Activated CD4-positive, alpha-beta T cell treated with anti-CD3 and anti-CD28 coated beads, Interleukin-2, amount 10 ng/mL, durations not matched to agents 7 days and 5 days (primary cell): ENCODE measurements at regions not wholly inside any gene's neighbourhood (a gene's known extent, or its start where the extent isn't known, plus 50 kb on each side); places are given as distances from the start of the nearest gene placed in this dataset.
"Not testable (repeated sequence)": the region's sequence is repeated elsewhere in the genome, so short reads cannot be mapped to it uniquely, and the experiment has no call there.

Experiments
- CTCF ChIA-PET: fragments of 350-600 bp; sonication (Branson Sonifier 250); formaldehyde crosslinking; loops from one replicate; lab custom pipeline; 2021; ENCODE audit warnings: antibody characterized with exemption; lab: Charles Lee
- POLR2A ChIA-PET: fragments of 350-600 bp; sonication (Branson Sonifier 250); formaldehyde crosslinking; loops from one replicate; lab custom pipeline; 2021; ENCODE audit warnings: antibody characterized with exemption; lab: Charles Lee
- DNase-seq: peaks from one replicate; pipeline ENCODE4 v3.0.0-alpha.2; 2020
- H3K27ac Mint-ChIP-seq: one replicate; pipeline ENCODE4 v1.8.0; 2021; ENCODE audit warnings: mild to moderate bottlenecking, moderate library complexity, mixed read lengths
- H3K27me3 Mint-ChIP-seq: one replicate; pipeline ENCODE4 v1.8.0; 2021; ENCODE audit warnings: mixed read lengths
- H3K36me3 Mint-ChIP-seq: one replicate; pipeline ENCODE4 v1.8.0; 2021; ENCODE audit warnings: low read depth, mixed read lengths
- H3K4me1 Mint-ChIP-seq: one replicate; pipeline ENCODE4 v1.8.0; 2021; ENCODE audit warnings: mixed read lengths
- H3K4me3 Mint-ChIP-seq: one replicate; pipeline ENCODE4 v1.8.0; 2021; ENCODE audit warnings: mild to moderate bottlenecking, moderate library complexity, mixed read lengths
- H3K9me3 Mint-ChIP-seq: one replicate; pipeline ENCODE4 v1.8.0; 2021; ENCODE audit warnings: mixed read lengths

DNA sequence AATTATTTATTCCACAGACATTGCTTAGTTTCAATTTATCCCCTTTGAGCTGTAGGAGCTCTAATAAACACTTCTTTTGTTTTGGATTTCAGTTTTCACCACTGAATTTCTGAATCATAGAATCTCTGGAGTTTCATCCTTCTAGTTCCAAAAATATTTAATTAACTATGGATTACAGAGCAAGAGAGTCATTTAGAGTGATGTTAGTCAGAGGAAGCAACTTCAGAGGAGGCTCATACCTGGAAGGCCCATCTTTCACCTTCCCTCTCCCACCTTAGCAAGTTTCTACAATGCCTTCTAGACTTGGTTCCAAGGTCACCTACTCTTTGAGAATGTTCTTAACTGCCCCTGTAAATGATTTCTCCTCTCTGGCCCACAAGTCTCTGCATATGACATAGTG lies 353.2 kb downstream of the SPRY2 start:
- Mint-ChIP-seq H3K9me3 (no peaks in the 10 kb centered on the region), H3K27ac (no peak overlapping the region), H3K4me3 (no peak overlapping the region), H3K36me3 (no peaks in the 10 kb centered on the region), H3K27me3 (peaks cover 2% of the 10 kb centered on the region), H3K4me1 (no peaks in the 10 kb centered on the region)
- DNase-seq, result no peak
- CTCF ChIA-PET, result no interaction called here
- POLR2A ChIA-PET, result no interaction called here

GRCh38 chr13:79987323-79987722 lies 353.6 kb downstream of the SPRY2 start:
- Mint-ChIP-seq H3K9me3 (no peaks in the 10 kb centered on the region), H3K4me3 (no peak overlapping the region), H3K27ac (no peak overlapping the region), H3K27me3 (peaks cover 3% of the 10 kb centered on the region), H3K4me1 (no peaks in the 10 kb centered on the region), H3K36me3 (no peaks in the 10 kb centered on the region)
- DNase-seq, result no peak
- POLR2A ChIA-PET, result no interaction called here
- CTCF ChIA-PET, result no interaction called here

GRCh38 chr13:79986890-79987289 lies 354.0 kb downstream of the SPRY2 start:
- CTCF ChIA-PET, result no interaction called here
- H3K9me3 Mint-ChIP-seq, result no peaks in the 10 kb centered on the region
- no peak for DNase-seq
- peaks cover 3% of the 10 kb centered on the region for H3K27me3 Mint-ChIP-seq
- H3K4me3 Mint-ChIP-seq, result no peak overlapping the region
- POLR2A ChIA-PET, result no interaction called here
- H3K36me3 Mint-ChIP-seq, result no peaks in the 10 kb centered on the region
- no peaks in the 10 kb centered on the region for H3K4me1 Mint-ChIP-seq
- H3K27ac Mint-ChIP-seq, result no peak overlapping the region

GRCh38 chr13:79974935-79975650 lies 365.8 kb downstream of the SPRY2 start:
- DNase-seq, H3K36me3 Mint-ChIP-seq, CTCF ChIA-PET, H3K4me1 Mint-ChIP-seq, H3K9me3 Mint-ChIP-seq, H3K27ac Mint-ChIP-seq, POLR2A ChIA-PET, H3K4me3 Mint-ChIP-seq, H3K27me3 Mint-ChIP-seq: not testable (repeated sequence)

DNA sequence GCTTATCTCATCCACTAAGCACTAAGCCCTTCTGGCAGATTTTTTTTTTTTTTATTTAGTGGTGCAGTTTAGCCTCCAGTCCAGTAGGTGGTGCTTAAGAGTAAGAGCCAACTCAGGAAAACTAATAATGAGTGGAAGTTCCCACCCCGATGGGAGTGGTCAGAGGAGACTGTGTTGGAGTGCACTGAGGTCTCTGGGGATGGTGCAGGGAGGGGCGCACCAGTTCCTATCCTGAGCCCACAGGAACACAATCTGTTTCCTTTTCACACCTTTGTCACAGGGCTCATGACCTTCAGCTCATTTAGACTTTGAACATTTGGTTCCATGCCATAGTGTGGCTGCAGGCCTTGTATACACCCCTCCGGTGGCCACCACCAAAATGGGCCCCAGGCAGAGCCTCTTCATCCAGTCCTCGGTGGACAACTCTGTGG lies 367.4 kb downstream of the SPRY2 start:
- no peak for DNase-seq
- ChIA-PET CTCF (interaction anchor here (0.6 kb wide), 1 partner anchor 505 kb away, joined by 4 read pairs; no protein-coding TSS in a partner anchor), POLR2A (no interaction called here)
- H3K27ac Mint-ChIP-seq, result no peak overlapping the region
- H3K4me1 Mint-ChIP-seq, result no peaks in the 10 kb centered on the region
- no peaks in the 10 kb centered on the region for H3K27me3 Mint-ChIP-seq
- no peaks in the 10 kb centered on the region for H3K36me3 Mint-ChIP-seq
- H3K9me3 Mint-ChIP-seq, result no peaks in the 10 kb centered on the region
- H3K4me3 Mint-ChIP-seq, result no peak overlapping the region

DNA sequence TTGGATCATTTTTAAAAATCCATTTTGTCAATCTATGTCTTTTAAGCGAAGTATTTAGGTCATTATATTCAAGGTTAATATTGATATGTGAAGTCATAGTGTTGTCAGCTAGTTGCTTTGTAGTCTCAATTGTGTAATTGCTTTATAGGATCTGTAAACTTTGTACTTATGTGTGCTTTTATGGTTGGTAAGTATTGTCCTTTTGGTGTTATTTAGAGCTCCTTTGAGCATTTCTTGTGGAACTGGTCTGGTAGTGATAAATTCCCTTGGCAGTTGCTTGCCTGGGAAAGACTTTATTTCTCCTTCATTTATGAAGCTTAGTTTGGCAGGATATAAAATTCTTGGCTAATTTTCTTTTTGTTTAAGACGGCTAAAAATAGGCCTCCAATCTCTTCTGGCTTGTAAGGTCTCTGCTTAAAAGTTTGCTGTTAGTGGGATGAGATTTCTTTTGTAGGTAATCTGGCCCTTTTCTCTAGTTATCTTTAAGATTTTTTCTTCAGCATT lies 368.8 kb downstream of the SPRY2 start:
- Mint-ChIP-seq H3K27ac (no peak overlapping the region), H3K36me3 (no peaks in the 10 kb centered on the region), H3K4me1 (no peaks in the 10 kb centered on the region), H3K4me3 (no peak overlapping the region), H3K27me3 (no peaks in the 10 kb centered on the region), H3K9me3 (no peaks in the 10 kb centered on the region)
- CTCF ChIA-PET, result no interaction called here
- POLR2A ChIA-PET, result no interaction called here
- no peak for DNase-seq

DNA sequence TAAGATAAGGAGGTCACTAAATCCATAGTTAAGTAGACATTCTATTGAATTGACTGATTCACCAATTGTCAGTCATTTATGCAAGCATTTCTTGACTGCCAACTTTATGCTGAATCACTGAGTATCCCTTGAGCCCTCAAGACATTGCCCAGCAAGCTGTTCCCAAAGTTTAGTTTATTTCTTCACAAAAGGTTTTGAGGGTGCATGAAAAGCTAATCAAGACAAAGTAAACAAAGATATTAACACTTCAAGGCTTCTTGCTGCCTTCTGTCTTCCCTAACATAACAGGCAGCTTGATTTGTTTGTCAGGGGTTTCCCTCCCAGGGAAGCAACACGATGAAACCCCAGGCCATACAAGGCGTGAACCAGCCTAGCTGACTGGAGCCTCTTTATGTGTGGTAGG lies 374.4 kb downstream of the SPRY2 start:
- POLR2A ChIA-PET, result no interaction called here
- no peak for DNase-seq
- CTCF ChIA-PET, result no interaction called here
- Mint-ChIP-seq H3K27ac (no peak overlapping the region), H3K36me3 (no peaks in the 10 kb centered on the region), H3K27me3 (no peaks in the 10 kb centered on the region), H3K4me3 (no peak overlapping the region), H3K4me1 (no peaks in the 10 kb centered on the region), H3K9me3 (peaks cover 6% of the 10 kb centered on the region)

DNA sequence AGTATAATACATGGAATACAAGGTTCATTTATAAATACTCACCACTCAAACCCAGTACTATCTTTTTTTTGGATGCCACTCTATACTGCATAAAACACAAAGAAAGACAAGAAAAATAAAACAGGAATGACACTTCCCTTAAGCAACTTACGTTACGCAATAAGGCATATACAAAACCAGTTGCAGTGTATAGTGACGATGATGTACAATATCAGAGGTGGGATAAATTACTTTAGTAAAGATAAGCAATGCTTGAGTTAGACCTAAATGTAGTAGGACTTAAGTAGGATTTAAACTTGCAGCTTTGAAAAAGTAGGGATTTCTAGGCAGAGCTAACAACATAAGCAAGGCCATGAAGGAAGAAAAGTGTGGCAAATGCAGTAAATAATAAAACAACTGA lies 374.9 kb downstream of the SPRY2 start:
- ChIA-PET POLR2A (no interaction called here), CTCF (no interaction called here)
- no peak overlapping the region for H3K4me3 Mint-ChIP-seq
- H3K4me1 Mint-ChIP-seq, result no peaks in the 10 kb centered on the region
- no peak overlapping the region for H3K27ac Mint-ChIP-seq
- H3K27me3 Mint-ChIP-seq, result no peaks in the 10 kb centered on the region
- H3K9me3 Mint-ChIP-seq, result peaks cover 6% of the 10 kb centered on the region
- no peak for DNase-seq
- H3K36me3 Mint-ChIP-seq, result no peaks in the 10 kb centered on the region

DNA sequence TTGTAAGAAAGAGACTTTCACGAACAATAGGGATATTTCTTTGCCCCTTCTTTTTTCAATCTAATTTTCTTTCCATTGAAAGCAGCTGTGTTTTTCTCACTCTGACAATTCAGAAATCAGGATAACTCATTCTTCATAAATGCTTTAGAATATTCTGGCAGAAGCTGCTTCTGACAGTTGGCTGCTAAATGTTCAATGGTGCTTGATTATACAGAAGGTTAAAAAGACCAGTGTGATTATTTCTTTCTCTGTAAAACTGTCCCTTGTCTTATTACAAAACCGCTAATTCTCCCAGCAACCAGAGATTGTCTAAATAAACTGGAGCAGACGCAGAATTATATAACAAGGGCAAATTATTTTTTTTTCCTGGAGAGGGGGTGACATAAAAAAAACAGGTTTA lies 394.4 kb downstream of the SPRY2 start:
- Mint-ChIP-seq H3K9me3 (no peaks in the 10 kb centered on the region), H3K36me3 (no peaks in the 10 kb centered on the region), H3K27me3 (peaks cover 1% of the 10 kb centered on the region), H3K27ac (no peak overlapping the region), H3K4me1 (no peaks in the 10 kb centered on the region), H3K4me3 (no peak overlapping the region)
- ChIA-PET POLR2A (no interaction called here), CTCF (no interaction called here)
- DNase-seq, result no peak

DNA sequence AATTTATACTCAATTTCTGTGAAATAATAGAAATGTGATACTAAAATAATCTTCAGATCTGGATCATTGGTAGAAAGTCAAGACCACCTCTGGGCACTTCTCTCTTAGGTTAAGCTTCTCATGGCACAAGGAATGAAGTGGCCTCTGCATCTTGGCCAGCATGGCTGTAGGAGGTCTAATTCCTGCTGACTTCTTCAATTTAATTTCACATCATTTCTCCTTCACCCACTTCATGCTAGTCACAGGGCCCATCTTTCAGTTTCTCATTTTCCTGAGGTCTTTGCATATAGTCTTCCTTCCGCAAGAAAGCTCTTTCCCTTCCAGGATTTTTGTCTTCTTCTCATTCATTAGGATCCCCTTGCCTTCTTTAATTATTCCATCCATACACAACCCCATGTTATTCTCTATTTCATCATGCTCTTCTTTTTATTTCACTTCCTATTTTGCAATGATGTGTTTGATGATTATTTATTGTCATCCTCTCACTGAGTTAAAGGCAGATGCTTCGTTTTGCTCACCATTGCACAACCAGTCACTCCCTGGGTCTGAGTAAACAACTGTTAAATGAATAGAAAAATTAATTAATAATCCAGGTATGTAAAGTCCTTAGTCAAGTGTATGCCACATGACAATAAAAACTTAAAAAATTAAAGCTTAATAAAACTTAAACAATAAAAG lies 397.4 kb downstream of the SPRY2 start:
- DNase-seq, result no peak
- ChIA-PET POLR2A (no interaction called here), CTCF (interaction anchor here (1.1 kb wide), 1 partner anchor 15 kb away, joined by 3 read pairs; no protein-coding TSS in a partner anchor)
- Mint-ChIP-seq H3K27ac (no peak overlapping the region), H3K9me3 (no peaks in the 10 kb centered on the region), H3K4me1 (no peaks in the 10 kb centered on the region), H3K36me3 (no peaks in the 10 kb centered on the region), H3K27me3 (no peaks in the 10 kb centered on the region), H3K4me3 (no peak overlapping the region)

GRCh38 chr13:79941752-79942151 lies 399.2 kb downstream of the SPRY2 start:
- CTCF ChIA-PET, result no interaction called here
- H3K27me3 Mint-ChIP-seq, result no peaks in the 10 kb centered on the region
- DNase-seq, result no peak
- H3K36me3 Mint-ChIP-seq, result no peaks in the 10 kb centered on the region
- no peaks in the 10 kb centered on the region for H3K4me1 Mint-ChIP-seq
- POLR2A ChIA-PET, result no interaction called here
- H3K27ac Mint-ChIP-seq, result no peak overlapping the region
- H3K9me3 Mint-ChIP-seq, result no peaks in the 10 kb centered on the region
- no peak overlapping the region for H3K4me3 Mint-ChIP-seq

DNA sequence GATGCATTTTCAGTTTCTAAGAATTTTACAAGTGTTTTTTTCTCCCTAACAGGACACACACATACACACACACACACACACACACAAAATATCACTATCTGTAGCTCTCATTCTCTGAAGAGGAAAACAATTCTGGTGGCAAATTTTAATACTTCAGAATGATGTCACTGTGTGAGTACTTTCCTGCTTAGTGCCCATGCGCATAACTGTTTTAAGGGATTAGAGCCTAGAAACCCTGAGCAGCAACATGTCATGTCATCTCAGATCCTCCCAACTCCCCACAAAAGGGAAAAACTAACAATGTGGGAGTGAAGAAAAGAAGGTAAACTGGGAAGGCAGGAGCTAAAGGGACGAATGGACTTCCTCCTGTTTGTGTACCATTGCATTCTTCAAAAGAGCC lies 401.2 kb downstream of the SPRY2 start:
- Mint-ChIP-seq H3K27ac (no peak overlapping the region), H3K27me3 (no peaks in the 10 kb centered on the region), H3K36me3 (no peaks in the 10 kb centered on the region), H3K4me3 (no peak overlapping the region), H3K4me1 (no peaks in the 10 kb centered on the region), H3K9me3 (no peaks in the 10 kb centered on the region)
- ChIA-PET POLR2A (no interaction called here), CTCF (no interaction called here)
- DNase-seq, result no peak

DNA sequence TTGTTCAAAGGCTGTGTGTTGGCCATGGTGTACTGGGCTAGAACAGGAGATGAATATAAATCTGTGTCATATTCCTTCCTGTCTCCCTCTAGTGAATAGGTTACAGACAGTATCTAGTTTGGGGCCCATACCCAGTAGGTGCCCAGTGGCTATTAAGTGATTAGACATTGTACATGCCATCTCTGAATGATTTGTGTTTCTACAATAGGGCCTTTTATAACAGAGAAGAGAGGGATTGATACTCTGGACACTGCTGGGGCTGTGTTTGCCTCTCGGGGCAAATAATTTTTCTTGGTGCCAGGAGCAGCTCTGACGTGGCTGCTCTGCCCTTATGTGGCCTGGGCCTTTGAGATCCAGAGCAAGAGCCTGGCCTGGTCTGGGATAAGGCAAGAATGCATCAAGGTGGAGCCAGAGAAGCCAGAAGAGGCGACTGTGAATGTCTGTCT lies 403.1 kb downstream of the SPRY2 start:
- POLR2A ChIA-PET, result no interaction called here
- Mint-ChIP-seq H3K4me3 (no peak overlapping the region), H3K27me3 (no peaks in the 10 kb centered on the region), H3K36me3 (no peaks in the 10 kb centered on the region), H3K27ac (no peak overlapping the region), H3K9me3 (no peaks in the 10 kb centered on the region), H3K4me1 (no peaks in the 10 kb centered on the region)
- CTCF ChIA-PET, result no interaction called here
- no peak for DNase-seq
